Lung (tissue), 11 donors: ENCODE measurements at regions not wholly inside any gene's neighbourhood (a gene's known extent, or its start where the extent isn't known, plus 50 kb on each side); places are given as distances from the start of the nearest gene placed in this dataset.

ENCODE experiments used
- ATAC-seq: fragments of 200-7000 bp; cut with Tn5 transposase; one replicate; pipeline ENCODE4 v1.9.1; 2020; ENCODE audit warnings: moderate number of reproducible peaks; ENCODE audit not compliant: insufficient read depth, low FRiP score
- DNase-seq, 3 donors: peaks; one replicate each; pipeline ENCODE4 v3.0.0-alpha.2; 2013 to 2017
- H3K27ac ChIP-seq, 2 donors: one replicate each; pipeline ENCODE4 v1.5.1; 2013; ENCODE audit warnings: mild to moderate bottlenecking in 2 of 2, moderate library complexity in 2 of 2, control low read depth in 1 of 2, inconsistent platforms in 1 of 2, low read depth in 1 of 2, low read length in 1 of 2
- H3K27me3 ChIP-seq, 3 donors: one replicate each; pipeline ENCODE4 v1.5.1; 2013; ENCODE audit warnings: low read length in 2 of 3; ENCODE audit not compliant: control insufficient read depth in 3 of 3, insufficient read depth in 3 of 3
- H3K36me3 ChIP-seq, 4 donors: one replicate each; pipeline ENCODE4 v1.5.1; 2013; ENCODE audit warnings: low read length in 4 of 4, mild to moderate bottlenecking in 1 of 4, moderate library complexity in 1 of 4; ENCODE audit not compliant: control insufficient read depth in 4 of 4, insufficient read depth in 4 of 4
- H3K4me1 ChIP-seq, 5 donors: one replicate each; pipeline ENCODE4 v1.5.1; 2013; ENCODE audit warnings: low read length in 5 of 5, mild to moderate bottlenecking in 2 of 5, moderate library complexity in 1 of 5; ENCODE audit not compliant: control insufficient read depth in 5 of 5, insufficient read depth in 5 of 5
- H3K4me3 ChIP-seq: one replicate; pipeline ENCODE4 v1.5.1; 2013; ENCODE audit warnings: mild to moderate bottlenecking, control low read depth, moderate library complexity
- H3K9ac ChIP-seq, 2 donors: one replicate each; pipeline ENCODE4 v1.5.1; 2013; ENCODE audit warnings: low read length in 2 of 2, control low read depth in 1 of 2; ENCODE audit not compliant: insufficient read depth in 1 of 2
- H3K9me3 ChIP-seq, 4 donors: one replicate each; pipeline ENCODE4 v1.5.1; 2013; ENCODE audit warnings: low read length in 3 of 4, mild to moderate bottlenecking in 1 of 4, moderate library complexity in 1 of 4; ENCODE audit not compliant: control insufficient read depth in 4 of 4, insufficient read depth in 3 of 4
- WGBS, 2 donors: extraction: QIAGEN DNeasy Blood & Tissue Kit; methylation state at CpG; one replicate each; pipeline ENCODE4 v1.1.7; 2013; 5-methylcytosine and 5-hydroxymethylcytosine counted together
- TF ChIP-seq, protein P1 (sequence below): IDR thresholded peaks from 2 replicates; pipeline ENCODE4 v1.5.1; 2012; ENCODE audit warnings: mild to moderate bottlenecking; ENCODE audit errors: control extremely low read depth, extremely low read depth
- donor health status: control.
- donor health status: control.
- donor health status: Bipolar disorder and iron deficiency.
- donor health status: healthy.
- donor health status: DM: yes; HTN: yes; CAD: no.

DNA sequence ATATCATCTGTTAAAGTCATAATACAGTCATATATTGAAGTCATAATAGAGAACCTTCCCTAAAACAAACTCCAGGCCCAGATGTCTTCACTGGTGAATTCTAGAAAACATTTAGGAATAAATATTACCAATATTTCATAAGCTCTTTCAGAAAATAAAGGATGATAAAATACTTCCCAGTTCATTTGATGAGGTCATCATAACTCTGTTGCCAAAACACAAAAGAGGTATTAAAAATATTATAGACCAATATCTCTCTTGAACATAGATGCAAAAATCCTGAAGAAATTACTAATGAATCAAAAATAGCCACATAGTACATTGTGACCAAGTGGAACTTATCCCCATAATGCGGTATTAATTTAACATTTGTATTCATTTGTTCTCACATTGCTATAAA is 132.4 kb upstream of the ZP4 start:
- no peaks in the 10 kb centered on the region for H3K36me3 ChIP-seq
- TF ChIP-seq, protein P1, sequence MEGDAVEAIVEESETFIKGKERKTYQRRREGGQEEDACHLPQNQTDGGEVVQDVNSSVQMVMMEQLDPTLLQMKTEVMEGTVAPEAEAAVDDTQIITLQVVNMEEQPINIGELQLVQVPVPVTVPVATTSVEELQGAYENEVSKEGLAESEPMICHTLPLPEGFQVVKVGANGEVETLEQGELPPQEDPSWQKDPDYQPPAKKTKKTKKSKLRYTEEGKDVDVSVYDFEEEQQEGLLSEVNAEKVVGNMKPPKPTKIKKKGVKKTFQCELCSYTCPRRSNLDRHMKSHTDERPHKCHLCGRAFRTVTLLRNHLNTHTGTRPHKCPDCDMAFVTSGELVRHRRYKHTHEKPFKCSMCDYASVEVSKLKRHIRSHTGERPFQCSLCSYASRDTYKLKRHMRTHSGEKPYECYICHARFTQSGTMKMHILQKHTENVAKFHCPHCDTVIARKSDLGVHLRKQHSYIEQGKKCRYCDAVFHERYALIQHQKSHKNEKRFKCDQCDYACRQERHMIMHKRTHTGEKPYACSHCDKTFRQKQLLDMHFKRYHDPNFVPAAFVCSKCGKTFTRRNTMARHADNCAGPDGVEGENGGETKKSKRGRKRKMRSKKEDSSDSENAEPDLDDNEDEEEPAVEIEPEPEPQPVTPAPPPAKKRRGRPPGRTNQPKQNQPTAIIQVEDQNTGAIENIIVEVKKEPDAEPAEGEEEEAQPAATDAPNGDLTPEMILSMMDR, result no peak
- H3K4me3 ChIP-seq, result no peak overlapping the region
- 96% methylated on average over 1 of the region's 1 CpG for WGBS, 2 donors
- no peak for ATAC-seq
- peaks cover 0 to 3% (median 0%) of the 10 kb centered on the region in 4 donors for H3K9me3 ChIP-seq
- no peaks in the 10 kb centered on the region for H3K4me1 ChIP-seq
- H3K27me3 ChIP-seq, result no peaks in the 10 kb centered on the region
- H3K27ac ChIP-seq, result no peak overlapping the region
- H3K9ac ChIP-seq, result no peak overlapping the region
- no peak for DNase-seq

DNA sequence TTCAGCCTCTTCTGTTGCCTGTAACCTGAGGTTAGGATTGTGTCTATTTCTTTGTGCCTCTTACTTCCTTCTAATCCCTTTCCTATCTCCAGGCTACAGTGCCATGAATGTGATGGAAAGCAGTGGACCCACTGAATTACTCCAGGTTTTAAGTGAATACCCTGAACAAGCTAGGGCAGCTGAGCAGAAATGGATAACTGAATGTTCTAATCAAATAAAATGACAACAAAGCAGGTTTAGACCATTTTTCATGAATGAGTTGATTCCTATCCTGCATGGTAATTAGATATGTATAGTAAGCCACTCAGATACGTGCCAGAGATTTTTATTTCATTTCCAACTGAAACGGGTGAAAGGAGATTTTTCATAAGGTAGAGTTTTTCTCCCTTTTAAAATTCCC is 127.5 kb upstream of the ZP4 start:
- Histone ChIP-seq H3K27me3 (no peaks in the 10 kb centered on the region), H3K4me1 (no peaks in the 10 kb centered on the region), H3K9ac (no peak overlapping the region), H3K9me3 (peaks cover 0 to 3% (median 0%) of the 10 kb centered on the region in 4 donors), H3K4me3 (no peak overlapping the region), H3K36me3 (no peaks in the 10 kb centered on the region), H3K27ac (no peak overlapping the region)
- TF ChIP-seq, protein P1, result no peak
- ATAC-seq (no peak), DNase-seq (no peak)
- 78 to 85% methylated on average over 2 of the region's 2 CpGs for WGBS, 2 donors

DNA sequence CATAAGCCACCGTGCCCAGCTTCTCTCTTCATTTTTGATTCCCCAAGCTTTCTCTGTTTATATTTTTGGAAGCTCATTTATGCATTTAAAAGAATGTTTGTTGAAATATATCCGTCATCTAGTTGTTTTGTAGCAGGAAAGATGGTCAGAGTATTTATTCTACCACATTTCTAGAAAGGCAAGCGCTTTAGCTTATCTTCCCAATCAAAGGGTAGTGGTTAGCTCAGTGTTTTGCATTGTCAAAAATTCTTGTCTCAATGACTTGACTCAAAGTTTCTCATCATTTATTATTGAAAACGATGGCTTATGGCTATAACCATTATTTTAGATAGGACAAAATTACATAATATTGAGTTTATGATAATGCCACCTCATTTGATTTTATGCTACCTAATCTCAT is 116.1 kb upstream of the ZP4 start:
- Histone ChIP-seq H3K36me3 (no peaks in the 10 kb centered on the region), H3K4me1 (no peaks in the 10 kb centered on the region), H3K27ac (no peak overlapping the region), H3K27me3 (no peaks in the 10 kb centered on the region), H3K9ac (no peak overlapping the region), H3K4me3 (no peak overlapping the region), H3K9me3 (peaks cover 0 to 3% (median 0%) of the 10 kb centered on the region in 4 donors)
- TF ChIP-seq, protein P1, result no peak
- 68 to 70% methylated on average over 4 of the region's 4 CpGs for WGBS, 2 donors
- no peak for ATAC-seq
- DNase-seq, result no peak

- TF ChIP-seq, protein P1, result no peak
- Histone ChIP-seq H3K9me3 (no peaks in the 10 kb centered on the region), H3K36me3 (no peaks in the 10 kb centered on the region), H3K27ac (no peak overlapping the region), H3K27me3 (no peaks in the 10 kb centered on the region), H3K4me1 (no peaks in the 10 kb centered on the region), H3K9ac (no peak overlapping the region), H3K4me3 (no peak overlapping the region)
- no peak for DNase-seq
- WGBS, 2 donors, result 85 to 93% methylated on average over 1 of the region's 1 CpG
- no peak for ATAC-seq
These were observed 114.4 kb upstream of the ZP4 start for GRCh38 chr1:238005116-238005515.
